GM20431 (cell line): ENCODE measurements at regions not wholly inside any gene's neighbourhood (a gene's known extent, or its start where the extent isn't known, plus 50 kb on each side); places are given as distances from the start of the nearest gene placed in this dataset.
"Not testable (repeated sequence)": the region's sequence is repeated elsewhere in the genome, so short reads cannot be mapped to it uniquely, and the experiment has no call there.

ENCODE experiments used
- in situ Hi-C: fragments of 300-500 bp; cut with MseI, MboI; formaldehyde crosslinking; loops from one replicate; pipeline ENCODE4 v1.15.0; 2020; ENCODE audit warnings: low sequenced_read_pairs; ENCODE audit not compliant: unreplicated experiment

DNA sequence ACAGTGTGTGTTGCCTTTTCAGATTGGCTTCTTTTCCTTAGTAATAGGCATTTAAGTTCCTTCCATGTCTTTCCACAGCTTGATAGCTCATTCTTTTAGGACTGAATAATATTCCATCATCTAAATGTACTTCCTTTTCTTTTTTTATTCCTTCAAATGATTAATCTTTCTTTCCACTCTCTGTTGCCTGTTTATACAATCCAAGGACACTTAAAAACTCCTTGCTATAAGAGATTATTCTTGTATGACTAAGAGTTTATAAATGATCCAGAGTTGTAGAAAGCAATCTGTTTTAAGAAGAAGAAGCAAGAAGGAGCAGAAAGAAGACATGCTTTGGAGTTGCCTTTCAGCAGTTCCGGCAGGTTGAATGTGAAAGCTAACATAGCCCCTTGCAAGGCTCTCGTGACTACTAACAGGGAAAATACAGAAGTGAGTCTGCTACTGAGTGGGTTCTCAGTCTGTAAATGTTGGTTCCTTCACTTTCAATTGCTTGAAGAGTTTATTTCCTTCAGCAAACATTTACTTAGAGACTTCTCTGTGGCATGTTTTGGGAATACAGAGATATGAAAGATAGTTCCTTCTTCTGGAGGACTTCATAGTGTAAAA, 123.0 kb downstream of the PMAIP1 start:
- in situ Hi-C loops = no loop called here

DNA sequence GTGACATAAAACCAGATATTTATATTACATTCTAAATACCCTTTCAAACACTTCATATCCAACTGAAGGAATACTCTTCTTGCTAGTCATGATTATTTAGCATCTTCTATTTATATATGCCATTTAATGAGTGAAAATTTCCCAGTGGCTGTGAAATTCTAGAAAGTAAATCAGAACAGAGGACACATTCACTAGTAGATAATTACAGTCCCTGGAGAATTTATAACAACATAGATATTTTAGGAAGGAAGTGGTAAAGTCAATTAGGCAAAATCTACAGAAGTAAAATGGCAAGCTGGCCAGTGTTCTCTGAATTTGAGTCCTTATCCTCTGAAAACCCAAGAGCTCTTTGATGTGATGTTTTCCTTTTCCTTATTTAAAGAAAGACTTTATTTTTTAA, 121.8 kb downstream of the PMAIP1 start:
- in situ Hi-C loops = no loop called here

GRCh38 chr18:60020107-60020925, 120.5 kb downstream of the PMAIP1 start:
- in situ Hi-C loops = no loop called here

DNA sequence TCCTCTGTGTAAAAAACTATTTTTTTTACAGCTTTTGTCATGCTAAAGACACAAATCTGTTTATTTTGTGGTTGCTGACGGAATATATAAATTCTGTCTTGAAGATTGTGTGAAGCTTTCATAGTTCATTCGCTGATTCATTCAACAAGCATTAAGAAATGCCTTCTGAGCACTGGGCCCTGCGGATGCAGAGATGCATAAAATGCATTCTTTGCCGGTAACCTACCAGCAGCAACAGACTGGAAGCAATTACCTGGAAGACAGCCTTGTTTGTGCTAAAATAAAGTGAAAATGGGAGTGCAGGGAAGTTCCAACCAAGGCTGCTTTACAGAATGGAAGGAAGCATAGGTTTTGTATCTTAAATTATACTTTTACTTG, 119.7 kb downstream of the PMAIP1 start:
- in situ Hi-C loops = no loop called here

GRCh38 chr18:60018618-60019462, 119.0 kb downstream of the PMAIP1 start:
- in situ Hi-C loops = no loop called here

DNA sequence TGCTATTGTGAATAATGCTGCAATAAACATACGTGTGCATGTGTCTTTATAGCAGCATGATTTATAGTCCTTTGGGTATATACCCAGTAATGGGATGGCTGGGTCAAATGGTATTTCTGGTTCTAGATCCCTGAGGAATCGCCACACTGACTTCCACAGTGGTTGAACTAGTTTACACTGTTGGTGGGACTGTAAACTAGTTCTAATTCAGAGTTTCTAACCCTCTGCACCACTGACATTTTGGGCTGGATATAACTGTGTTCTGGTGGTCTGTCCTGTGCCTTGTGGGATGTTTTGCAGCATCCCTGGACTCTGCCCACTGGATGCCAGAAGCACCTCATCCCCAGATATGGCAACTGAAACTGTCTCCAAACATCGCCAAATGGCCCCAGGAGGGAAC, 118.3 kb downstream of the PMAIP1 start:
- in situ Hi-C loops = not testable (repeated sequence)

- in situ Hi-C loops = no loop called here
These were observed 117.6 kb downstream of the PMAIP1 start for GRCh38 chr18:60017371-60017770.

DNA sequence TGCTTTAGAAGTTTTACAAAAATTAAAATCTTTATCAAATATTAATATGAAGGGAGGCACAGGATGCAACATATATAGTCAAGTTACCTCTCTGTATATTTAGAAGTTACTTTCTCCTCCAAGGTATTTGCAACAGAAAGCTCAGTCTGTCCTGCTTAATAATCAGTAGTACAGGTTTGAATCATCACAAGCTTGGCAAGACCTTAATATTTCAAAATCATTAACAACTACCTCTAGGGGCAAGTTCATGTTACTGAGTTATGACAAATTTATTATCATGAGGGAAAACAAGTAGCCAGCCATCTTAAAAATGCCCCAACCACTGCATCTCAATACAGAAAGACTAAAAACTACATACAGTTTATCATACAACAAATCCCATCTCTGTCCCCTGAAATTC, 116.0 kb downstream of the PMAIP1 start:
- in situ Hi-C loops = not testable (repeated sequence)

GRCh38 chr18:60013148-60013547, 113.4 kb downstream of the PMAIP1 start:
- in situ Hi-C loops = not testable (repeated sequence)

GRCh38 chr18:60010984-60011383, 111.2 kb downstream of the PMAIP1 start:
- in situ Hi-C loops = no loop called here

DNA sequence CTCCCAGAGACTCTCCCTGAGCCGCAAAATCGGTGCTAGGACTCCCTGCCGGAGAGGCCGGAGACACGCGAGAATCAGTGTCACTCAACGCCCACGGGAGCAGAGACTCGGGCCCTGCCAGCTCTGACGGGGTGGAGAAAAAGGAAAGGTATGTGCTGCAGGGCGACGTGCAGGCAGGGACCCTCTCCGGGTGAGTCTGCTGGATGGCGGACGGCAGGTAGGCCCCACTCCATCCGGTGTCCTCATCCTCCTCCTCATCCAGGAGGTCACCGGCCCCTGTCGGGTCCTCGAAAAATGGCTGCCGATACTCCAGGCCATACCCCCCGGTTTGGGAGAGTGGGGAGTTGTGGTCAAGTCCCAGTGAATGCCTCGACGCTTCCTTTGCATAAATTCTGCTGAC, 110.7 kb downstream of the PMAIP1 start:
- in situ Hi-C loops = no loop called here

GRCh38 chr18:60007661-60008060, 107.9 kb downstream of the PMAIP1 start:
- in situ Hi-C loops = loop anchor here (10.0 kb wide), 1 partner anchor 547 kb away; no protein-coding TSS in a partner anchor

GRCh38 chr18:60003610-60004185, 103.9 kb downstream of the PMAIP1 start:
- in situ Hi-C loops = loop anchor here (10.0 kb wide), 1 partner anchor 551 kb away; no protein-coding TSS in a partner anchor

- in situ Hi-C loops = no loop called here
These were observed 96.7 kb downstream of the PMAIP1 start for GRCh38 chr18:59996370-59996966.

- in situ Hi-C loops = no loop called here
These were observed 94.6 kb downstream of the PMAIP1 start for GRCh38 chr18:59994357-59994756.

DNA sequence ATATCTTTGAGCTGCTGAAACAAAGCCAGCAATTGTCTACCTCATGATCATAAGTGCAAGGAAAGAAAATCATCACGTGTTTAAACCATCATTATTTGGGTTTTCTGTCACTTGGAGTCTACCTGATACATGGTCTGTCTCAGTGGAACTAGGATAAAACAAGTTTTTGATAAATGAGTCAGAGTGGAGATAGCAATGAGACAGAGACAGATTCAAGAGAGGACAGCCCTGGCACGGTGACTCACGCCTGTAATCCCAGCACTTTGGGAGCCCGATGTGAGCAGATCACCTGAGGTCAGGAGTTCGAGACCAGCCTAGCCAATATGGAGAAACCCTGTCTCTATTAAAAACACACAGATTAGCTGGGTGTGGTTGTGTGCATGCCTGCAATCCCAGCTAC, 93.8 kb downstream of the PMAIP1 start:
- in situ Hi-C loops = no loop called here

DNA sequence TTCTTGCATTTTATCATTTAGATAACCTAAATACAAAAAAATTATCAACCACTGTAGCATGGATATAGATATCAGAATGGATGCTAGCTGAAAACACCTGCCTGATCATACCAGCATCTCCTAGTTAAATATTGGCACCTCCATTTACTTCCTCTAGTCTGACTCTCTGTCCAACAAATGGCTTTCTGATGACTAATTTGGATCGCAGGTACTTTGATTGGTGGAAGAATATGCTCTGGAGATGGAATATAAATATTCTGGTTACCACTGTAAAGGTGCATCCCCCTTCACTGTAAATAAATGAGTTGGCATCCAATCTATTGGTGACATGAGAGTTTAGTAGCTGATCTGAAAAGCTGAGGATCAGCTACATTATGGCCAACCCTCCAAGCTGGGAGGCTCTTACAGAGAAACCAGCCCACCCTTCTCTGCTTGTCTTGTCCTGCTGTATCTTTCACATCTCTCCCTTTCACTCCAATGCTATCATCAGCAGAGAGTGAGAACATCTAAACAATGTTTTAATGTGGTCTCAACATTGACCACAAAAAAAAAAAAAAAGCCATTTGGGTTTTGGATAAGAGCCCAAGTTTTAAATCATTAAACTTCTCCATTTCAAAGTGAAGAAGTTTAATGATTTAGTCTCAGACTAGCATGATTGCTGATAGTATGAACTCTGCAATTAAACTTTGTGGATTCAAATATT, 90.5 kb downstream of the PMAIP1 start:
- in situ Hi-C loops = no loop called here

- in situ Hi-C loops = no loop called here
These were observed 88.4 kb downstream of the PMAIP1 start for GRCh38 chr18:59988098-59988706.

- in situ Hi-C loops = no loop called here
These were observed 87.3 kb downstream of the PMAIP1 start for GRCh38 chr18:59987102-59987501.
